Mesendoderm (in vitro differentiated cells): ENCODE measurements at regions not wholly inside any gene's neighbourhood (a gene's known extent, or its start where the extent isn't known, plus 50 kb on each side); places are given as distances from the start of the nearest gene placed in this dataset.

ENCODE experiments used
- DNase-seq: peaks from one replicate; pipeline ENCODE4 v3.0.0; 2013
- H2AK5ac ChIP-seq: 2 replicates; pipeline ENCODE4 v1.6.1; 2013; ENCODE audit warnings: low read length, inconsistent platforms
- H2BK120ac ChIP-seq: 2 replicates; pipeline ENCODE4 v1.6.1; 2013; ENCODE audit warnings: low read depth, mild to moderate bottlenecking, low read length, moderate library complexity, mixed read lengths
- H2BK15ac ChIP-seq: replicated peaks from 2 replicates; pipeline ENCODE4 v1.6.1; 2013; ENCODE audit warnings: low read depth, mild to moderate bottlenecking, moderate library complexity
- H2BK5ac ChIP-seq: 2 replicates; pipeline ENCODE4 v1.6.1; 2013; ENCODE audit warnings: low read length, inconsistent platforms
- H3K18ac ChIP-seq: 2 replicates; pipeline ENCODE4 v1.6.1; 2013; ENCODE audit warnings: mild to moderate bottlenecking, low read length, mixed read lengths
- H3K23ac ChIP-seq: one replicate; pipeline ENCODE4 v1.6.1; 2013; ENCODE audit warnings: low read length
- H3K27ac ChIP-seq: 2 replicates; pipeline ENCODE4 v1.5.1; 2013; ENCODE audit warnings: low read depth, mild to moderate bottlenecking, inconsistent platforms, low read length, moderate library complexity
- H3K27me3 ChIP-seq: 2 replicates; pipeline ENCODE4 v1.6.1; 2013; ENCODE audit warnings: low read length, control low read depth, mild to moderate bottlenecking, inconsistent platforms; ENCODE audit not compliant: insufficient read depth, poor library complexity
- H3K36me3 ChIP-seq: 2 replicates; pipeline ENCODE4 v1.6.1; 2013; ENCODE audit warnings: low read length, inconsistent platforms; ENCODE audit not compliant: control insufficient read depth, insufficient read depth
- H3K4ac ChIP-seq: one replicate; pipeline ENCODE4 v1.6.1; 2013; ENCODE audit warnings: low read depth, mild to moderate bottlenecking, low read length, moderate library complexity
- H3K4me1 ChIP-seq: 2 replicates; pipeline ENCODE4 v1.6.1; 2013; ENCODE audit warnings: low read depth, low read length, inconsistent platforms; ENCODE audit not compliant: control insufficient read depth
- H3K4me2 ChIP-seq: 2 replicates; pipeline ENCODE4 v1.6.1; 2013; ENCODE audit warnings: low read length
- H3K4me3 ChIP-seq: 2 replicates; pipeline ENCODE4 v1.5.1; 2013; ENCODE audit warnings: mild to moderate bottlenecking, low read length
- H3K56ac ChIP-seq: one replicate; pipeline ENCODE4 v1.6.1; 2013; ENCODE audit warnings: low read length
- H3K79me1 ChIP-seq: 2 replicates; pipeline ENCODE4 v1.6.1; 2013; ENCODE audit warnings: low read length, inconsistent platforms
- H3K79me2 ChIP-seq: 2 replicates; pipeline ENCODE4 v1.6.1; 2013; ENCODE audit warnings: mild to moderate bottlenecking, low read length; ENCODE audit not compliant: control insufficient read depth, insufficient read depth
- H3K9ac ChIP-seq: 2 replicates; pipeline ENCODE4 v1.6.1; 2013; ENCODE audit warnings: low read length, inconsistent platforms
- H4K5ac ChIP-seq: one replicate; pipeline ENCODE4 v1.6.1; 2013; ENCODE audit warnings: low read length
- H4K8ac ChIP-seq: one replicate; pipeline ENCODE4 v1.6.1; 2013; ENCODE audit warnings: low read depth, mild to moderate bottlenecking, control low read depth, low read length, moderate library complexity
- WGBS: extraction: QIAGEN DNeasy Blood & Tissue Kit; methylation state at CpG from one replicate; pipeline ENCODE4 v1.1.7; 2013; ENCODE audit warnings: low lambda C conversion rate, missing lambda C conversion rate; ENCODE audit not compliant: insufficient coverage; ENCODE audit errors: extremely low coverage; 5-methylcytosine and 5-hydroxymethylcytosine counted together

- H3K18ac ChIP-seq: no peak overlapping the region
- H3K4me1 ChIP-seq: no peaks in the 10 kb centered on the region
- H3K27ac ChIP-seq: no peak overlapping the region
- no peak overlapping the region for H3K4me3 ChIP-seq
- no peak overlapping the region for H2BK15ac ChIP-seq
- no peaks in the 10 kb centered on the region for H3K27me3 ChIP-seq
- no peak overlapping the region for H4K5ac ChIP-seq
- no peak overlapping the region for H2AK5ac ChIP-seq
- H2BK120ac ChIP-seq: no peak overlapping the region
- peak; percentile 86 for DNase-seq
- no peak overlapping the region for H4K8ac ChIP-seq
- H3K9ac ChIP-seq: no peak overlapping the region
- H3K56ac ChIP-seq: no peak overlapping the region
- H3K4ac ChIP-seq: no peak overlapping the region
- no peaks in the 10 kb centered on the region for H3K36me3 ChIP-seq
- no peak overlapping the region for H2BK5ac ChIP-seq
- H3K23ac ChIP-seq: no peak overlapping the region
- H3K79me2 ChIP-seq: no peaks in the 10 kb centered on the region
- no peaks in the 10 kb centered on the region for H3K79me1 ChIP-seq
- no CpG with 5 or more reads among the region's 10 CpGs for WGBS
- no peak overlapping the region for H3K4me2 ChIP-seq
These were observed 122.7 kb upstream of the NABP1 start for GRCh38 chr2:191555092-191555742.

DNA sequence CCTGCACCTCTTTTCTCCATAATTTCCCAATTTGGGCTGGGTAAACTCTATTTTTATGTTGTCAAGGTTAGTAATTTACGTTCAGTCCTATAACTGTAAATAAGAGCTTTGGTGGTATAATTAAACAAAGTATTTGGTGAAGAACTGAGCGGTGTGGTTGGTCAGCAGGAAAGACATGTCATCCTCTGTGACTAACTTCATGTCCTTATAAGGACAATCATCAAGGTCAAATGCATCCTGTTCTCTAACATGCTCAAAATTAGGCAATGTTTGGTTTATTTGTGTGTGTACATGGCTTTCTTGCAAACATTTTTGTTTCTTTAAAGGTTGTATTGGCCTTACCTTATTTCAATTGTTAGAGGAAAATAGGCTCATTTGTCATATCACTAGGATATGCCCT lies 121.5 kb upstream of the NABP1 start:
- WGBS: no CpG with 5 or more reads among the region's 2 CpGs
- Histone ChIP-seq H2BK5ac (no peak overlapping the region), H2AK5ac (no peak overlapping the region), H3K27me3 (no peaks in the 10 kb centered on the region), H2BK15ac (no peak overlapping the region), H3K9ac (no peak overlapping the region), H3K4ac (no peak overlapping the region), H3K18ac (no peak overlapping the region), H3K79me2 (no peaks in the 10 kb centered on the region), H3K36me3 (no peaks in the 10 kb centered on the region), H3K4me1 (no peaks in the 10 kb centered on the region), H3K56ac (no peak overlapping the region), H4K8ac (no peak overlapping the region), H3K4me2 (no peak overlapping the region), H3K27ac (no peak overlapping the region), H2BK120ac (no peak overlapping the region), H3K4me3 (no peak overlapping the region), H4K5ac (no peak overlapping the region), H3K79me1 (no peaks in the 10 kb centered on the region), H3K23ac (no peak overlapping the region)
- no peak for DNase-seq

DNA sequence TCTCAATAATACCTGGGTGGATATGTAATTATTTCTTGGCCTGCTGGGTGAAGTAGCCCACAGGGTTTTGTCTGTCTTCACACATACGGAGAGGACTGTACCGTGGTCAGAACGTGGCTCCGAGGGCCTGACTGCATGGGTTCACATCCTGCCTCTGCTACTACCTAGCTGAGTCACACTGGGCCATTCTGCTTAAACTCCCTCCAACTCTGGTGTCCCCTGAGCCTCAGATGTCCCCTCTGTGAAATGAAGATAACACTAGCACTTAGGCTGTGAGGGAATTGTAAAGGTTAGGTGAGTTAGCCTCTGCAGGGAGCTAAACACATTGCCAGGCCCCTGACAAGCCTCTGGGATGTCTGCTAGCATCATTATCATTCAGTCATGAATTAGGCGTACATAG lies 120.1 kb upstream of the NABP1 start:
- Histone ChIP-seq H3K4me1 (no peaks in the 10 kb centered on the region), H4K5ac (no peak overlapping the region), H3K4ac (no peak overlapping the region), H3K4me2 (no peak overlapping the region), H3K36me3 (no peaks in the 10 kb centered on the region), H3K79me2 (no peaks in the 10 kb centered on the region), H2BK5ac (no peak overlapping the region), H3K27ac (no peak overlapping the region), H3K9ac (no peak overlapping the region), H3K56ac (no peak overlapping the region), H2AK5ac (no peak overlapping the region), H3K18ac (no peak overlapping the region), H2BK120ac (no peak overlapping the region), H2BK15ac (no peak overlapping the region), H3K27me3 (no peaks in the 10 kb centered on the region), H3K23ac (no peak overlapping the region), H4K8ac (no peak overlapping the region), H3K79me1 (no peaks in the 10 kb centered on the region), H3K4me3 (no peak overlapping the region)
- no peak for DNase-seq
- no CpG with 5 or more reads among the region's 5 CpGs for WGBS

DNA sequence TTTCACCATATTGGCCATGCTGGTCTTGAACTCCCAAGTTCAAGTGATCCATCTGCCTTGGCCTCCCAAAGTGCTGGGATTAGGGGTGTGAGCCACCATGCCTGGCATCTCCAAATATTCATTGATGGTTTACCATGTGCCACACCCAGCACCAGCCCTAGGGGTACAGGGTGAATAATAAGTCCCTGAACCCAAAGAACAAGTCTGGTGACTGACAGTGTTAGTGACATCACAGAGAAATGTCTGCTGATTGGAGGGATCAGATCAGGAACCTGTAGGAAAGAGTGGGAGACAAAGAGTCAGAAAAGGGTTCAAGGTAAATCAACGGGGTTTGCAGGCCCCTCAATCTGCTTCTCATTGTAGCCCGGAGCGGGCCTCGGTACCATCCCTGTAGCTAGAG lies 118.4 kb upstream of the NABP1 start:
- no peak for DNase-seq
- Histone ChIP-seq H2BK120ac (no peak overlapping the region), H2AK5ac (no peak overlapping the region), H3K56ac (no peak overlapping the region), H4K5ac (no peak overlapping the region), H3K36me3 (no peaks in the 10 kb centered on the region), H3K23ac (no peak overlapping the region), H3K4me2 (no peak overlapping the region), H3K27ac (no peak overlapping the region), H3K27me3 (no peaks in the 10 kb centered on the region), H4K8ac (no peak overlapping the region), H2BK5ac (no peak overlapping the region), H3K79me1 (no peaks in the 10 kb centered on the region), H3K4me1 (no peaks in the 10 kb centered on the region), H3K18ac (no peak overlapping the region), H3K79me2 (no peaks in the 10 kb centered on the region), H2BK15ac (no peak overlapping the region), H3K9ac (no peak overlapping the region), H3K4me3 (no peak overlapping the region), H3K4ac (no peak overlapping the region)
- no CpG with 5 or more reads among the region's 4 CpGs for WGBS

DNA sequence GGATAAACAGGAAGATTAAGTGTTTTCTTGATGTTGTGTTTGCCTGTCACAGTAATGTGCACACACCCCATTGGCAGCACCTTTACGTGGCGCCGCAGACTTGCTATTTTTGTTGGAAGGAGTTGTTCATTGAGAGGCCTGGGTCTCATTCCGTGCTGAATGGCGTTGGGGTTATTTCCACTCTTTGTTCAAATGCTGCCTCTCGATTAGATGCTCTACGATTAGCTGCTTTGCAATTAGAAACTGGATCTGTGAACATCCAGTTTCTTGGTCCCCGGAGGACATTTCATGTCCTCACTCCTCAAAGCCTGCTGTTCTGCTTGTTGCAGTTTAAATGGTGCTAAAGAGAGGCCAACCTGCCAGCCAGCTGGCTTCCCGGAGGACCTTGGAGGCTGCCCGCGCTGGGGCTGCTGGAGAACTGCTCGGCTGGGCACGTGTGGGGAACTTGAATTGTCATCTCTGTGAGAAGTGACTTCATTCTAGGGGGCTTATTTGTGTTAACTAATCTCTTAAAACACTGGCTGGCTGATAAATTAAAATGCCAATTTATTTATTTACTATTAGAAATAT lies 117.4 kb upstream of the NABP1 start:
- no peak overlapping the region for H3K4me2 ChIP-seq
- no peak overlapping the region for H3K4ac ChIP-seq
- no peak overlapping the region for H2AK5ac ChIP-seq
- H2BK5ac ChIP-seq: no peak overlapping the region
- H2BK15ac ChIP-seq: no peak overlapping the region
- no CpG with 5 or more reads among the region's 13 CpGs for WGBS
- H3K36me3 ChIP-seq: no peaks in the 10 kb centered on the region
- no peak overlapping the region for H4K5ac ChIP-seq
- DNase-seq: no peak
- no peaks in the 10 kb centered on the region for H3K79me1 ChIP-seq
- H3K9ac ChIP-seq: no peak overlapping the region
- H3K23ac ChIP-seq: no peak overlapping the region
- no peaks in the 10 kb centered on the region for H3K27me3 ChIP-seq
- no peak overlapping the region for H3K27ac ChIP-seq
- no peak overlapping the region for H4K8ac ChIP-seq
- no peak overlapping the region for H3K4me3 ChIP-seq
- H2BK120ac ChIP-seq: no peak overlapping the region
- peaks cover 4% of the 10 kb centered on the region for H3K4me1 ChIP-seq
- H3K79me2 ChIP-seq: no peaks in the 10 kb centered on the region
- H3K56ac ChIP-seq: no peak overlapping the region
- H3K18ac ChIP-seq: no peak overlapping the region

DNA sequence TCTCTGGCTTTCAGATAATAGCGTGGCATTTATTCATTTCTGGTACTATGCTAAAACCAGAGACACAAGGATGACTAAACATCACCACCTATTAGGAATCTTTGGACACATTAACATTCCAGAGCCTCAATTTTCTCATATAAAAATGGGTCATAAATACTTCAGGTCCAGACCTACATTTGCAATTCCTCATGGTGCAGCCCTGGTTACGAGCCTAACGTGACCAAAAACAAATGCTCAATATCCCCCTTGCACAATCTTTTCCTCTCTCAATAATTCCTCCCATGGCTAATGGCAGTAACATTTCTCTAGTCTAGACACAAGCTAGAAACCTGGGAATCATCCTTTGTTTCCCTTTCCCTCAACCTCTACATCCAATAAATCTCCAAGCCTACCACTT lies 112.8 kb upstream of the NABP1 start:
- Histone ChIP-seq H2AK5ac (no peak overlapping the region), H3K9ac (no peak overlapping the region), H3K4ac (no peak overlapping the region), H3K27ac (peak overlapping the region; percentile 33), H2BK120ac (no peak overlapping the region), H2BK15ac (no peak overlapping the region), H3K79me1 (no peaks in the 10 kb centered on the region), H3K4me2 (no peak overlapping the region), H3K27me3 (no peaks in the 10 kb centered on the region), H3K56ac (peak overlapping the region; percentile 15), H3K79me2 (no peaks in the 10 kb centered on the region), H4K8ac (no peak overlapping the region), H3K18ac (no peak overlapping the region), H4K5ac (no peak overlapping the region), H3K4me1 (peaks cover 5% of the 10 kb centered on the region), H3K4me3 (no peak overlapping the region), H3K23ac (no peak overlapping the region), H3K36me3 (no peaks in the 10 kb centered on the region), H2BK5ac (no peak overlapping the region)
- DNase-seq: no peak
- no CpG with 5 or more reads among the region's 3 CpGs for WGBS
